ENCODE measurements at regions not wholly inside any gene's neighbourhood (a gene's known extent, or its start where the extent isn't known, plus 50 kb on each side); places are given as distances from the start of the nearest gene placed in this dataset.

DNA sequence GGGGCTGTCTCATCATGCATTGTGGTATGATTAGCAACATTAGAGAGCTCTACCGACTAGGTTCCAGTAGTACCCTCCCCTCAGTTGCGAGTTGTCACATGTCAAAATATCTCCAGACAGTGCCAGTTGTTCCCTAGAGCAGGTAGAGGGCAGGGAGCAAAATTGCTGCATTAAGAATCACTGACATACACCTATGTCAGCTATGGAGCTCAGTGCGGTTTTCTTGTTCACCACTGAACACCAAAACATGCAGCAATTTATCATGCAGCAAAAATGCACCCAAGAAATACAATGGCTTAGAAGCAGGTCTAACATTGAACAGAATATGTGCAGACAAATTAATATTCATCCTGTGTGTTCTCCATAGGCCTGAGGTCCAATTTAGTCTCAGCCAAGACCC, 186.9 kb upstream of the STARD13 start:
- no peak for TF ChIP-seq CTCF (conservative IDR thresholded peaks at IDR 0.05 in 1 of 2, IDR thresholded peaks at IDR 0.05 in 1 of 2; ENCODE audit: extremely low read depth in 1 of 2, insufficient read depth in 1 of 2, low read depth in 1 of 2, low read length in 2 of 2)
- no peak for TF ChIP-seq EZH2 (IDR thresholded peaks at IDR 0.05; ENCODE audit: borderline replicate concordance, low read length)
